Activated CD4-positive, alpha-beta T cell treated with anti-CD3 and anti-CD28 coated beads for 24 hours (primary cell): ENCODE measurements at regions not wholly inside any gene's neighbourhood (a gene's known extent, or its start where the extent isn't known, plus 50 kb on each side); places are given as distances from the start of the nearest gene placed in this dataset.
"Not testable (repeated sequence)": the region's sequence is repeated elsewhere in the genome, so short reads cannot be mapped to it uniquely, and the experiment has no call there.

Experiments
- DNase-seq, 2 donors: peaks; one replicate each; pipeline ENCODE4 v3.0.0-alpha.2; 2020; ENCODE audit warnings: low read depth in 2 of 2

GRCh38 chr2:182548031-182548950 is 121.5 kb upstream of the PDE1A start:
- no peak for DNase-seq

GRCh38 chr2:182550234-182550633 is 123.4 kb upstream of the PDE1A start:
- no peak for DNase-seq

DNA sequence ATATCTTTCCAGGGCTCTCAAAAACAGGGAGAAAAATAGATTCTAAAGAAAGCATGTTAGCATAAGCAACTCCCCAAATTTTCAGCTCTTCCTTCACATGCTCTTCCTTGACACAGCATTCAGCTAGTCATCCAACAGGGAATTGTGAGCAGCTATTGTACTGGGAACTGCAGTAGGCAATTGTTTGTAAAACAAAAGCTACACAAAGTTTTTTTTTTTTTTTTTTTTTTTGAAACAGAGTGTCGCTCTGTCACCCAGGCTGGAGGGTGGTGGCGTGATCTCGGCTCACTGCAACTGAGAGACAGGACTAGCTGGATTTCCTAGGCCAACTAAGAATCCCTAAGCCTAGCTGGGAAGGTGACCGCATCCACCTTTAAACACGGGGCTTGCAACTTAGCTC is 125.4 kb upstream of the PDE1A start:
- DNase-seq = not testable (repeated sequence)

DNA sequence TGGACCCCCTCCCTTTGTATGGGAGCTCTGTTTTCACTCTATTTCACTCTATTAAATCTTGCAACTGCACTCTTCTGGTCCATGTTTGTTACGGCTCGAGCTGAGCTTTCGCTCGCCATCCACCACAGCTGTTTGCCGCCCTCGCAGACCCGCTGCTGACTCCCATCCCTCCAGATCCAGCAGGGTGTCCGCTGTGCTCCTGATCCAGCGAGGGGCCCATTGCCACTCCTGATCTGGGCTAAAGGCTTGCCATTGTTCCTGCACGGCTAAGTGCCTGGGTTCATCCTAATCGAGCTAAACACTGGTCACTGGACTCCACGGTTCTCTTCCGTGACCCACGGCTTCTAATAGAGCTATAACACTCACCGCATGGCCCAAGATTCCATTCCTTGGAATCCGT is 125.9 kb upstream of the PDE1A start:
- not testable (repeated sequence) for DNase-seq

DNA sequence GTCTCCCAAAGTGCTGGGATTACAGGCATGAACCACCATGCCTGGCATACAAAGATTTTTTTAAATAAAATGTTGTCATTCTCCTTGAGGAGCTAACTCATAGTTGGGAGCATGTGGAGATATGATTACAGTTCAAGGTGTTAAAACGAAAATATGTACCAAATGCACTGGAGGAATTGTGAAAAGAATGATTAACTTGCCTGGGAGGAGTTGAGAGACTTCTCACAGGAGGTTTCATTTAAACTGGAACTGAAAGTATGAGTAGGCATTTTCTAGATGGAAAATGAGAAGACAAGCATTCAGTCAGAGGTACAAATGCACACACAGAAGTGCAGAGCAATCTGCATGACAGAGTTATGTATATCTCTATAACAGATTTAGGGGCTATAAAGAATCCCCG is 126.6 kb upstream of the PDE1A start:
- no peak for DNase-seq

DNA sequence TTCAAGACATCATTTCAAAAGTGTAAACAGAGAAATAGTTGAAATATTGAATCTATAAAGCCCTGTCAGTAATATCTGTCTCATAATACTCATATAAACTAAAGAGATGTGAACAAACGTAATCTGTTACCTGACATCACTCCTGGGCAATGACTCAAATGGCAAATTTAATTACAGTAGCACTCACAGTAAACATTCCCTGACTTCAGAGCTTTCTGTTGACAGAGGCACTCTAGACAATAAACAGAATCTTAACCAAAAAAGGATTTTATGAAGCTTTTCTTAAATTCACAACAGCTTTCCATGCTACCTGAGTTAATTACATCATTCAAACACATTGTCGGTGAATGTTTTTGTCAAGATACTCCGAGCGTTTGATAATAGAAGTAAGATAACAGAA is 128.1 kb upstream of the PDE1A start:
- DNase-seq = no peak

GRCh38 chr2:182558564-182558963 is 131.7 kb upstream of the PDE1A start:
- DNase-seq = no peak

DNA sequence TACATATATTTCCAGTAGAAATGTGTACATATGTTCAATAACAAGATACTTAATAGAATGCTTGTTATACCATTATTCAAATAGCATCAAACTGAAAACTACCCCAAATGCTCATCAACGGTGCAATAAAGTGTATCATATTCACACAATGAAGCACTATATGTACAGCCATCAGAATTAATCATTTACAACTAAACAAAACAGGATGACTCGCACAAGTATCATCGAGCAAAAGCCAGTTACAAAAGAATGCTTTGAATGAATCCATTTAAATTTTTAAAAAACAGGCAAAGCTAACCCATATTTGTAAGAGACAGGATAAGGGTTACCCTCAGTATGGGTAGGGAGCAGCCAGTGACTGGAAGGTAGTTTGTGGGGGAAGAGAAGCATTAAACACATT is 132.8 kb upstream of the PDE1A start:
- DNase-seq = no peak

GRCh38 chr2:182565911-182566567 is 139.2 kb upstream of the PDE1A start:
- DNase-seq = no peak

DNA sequence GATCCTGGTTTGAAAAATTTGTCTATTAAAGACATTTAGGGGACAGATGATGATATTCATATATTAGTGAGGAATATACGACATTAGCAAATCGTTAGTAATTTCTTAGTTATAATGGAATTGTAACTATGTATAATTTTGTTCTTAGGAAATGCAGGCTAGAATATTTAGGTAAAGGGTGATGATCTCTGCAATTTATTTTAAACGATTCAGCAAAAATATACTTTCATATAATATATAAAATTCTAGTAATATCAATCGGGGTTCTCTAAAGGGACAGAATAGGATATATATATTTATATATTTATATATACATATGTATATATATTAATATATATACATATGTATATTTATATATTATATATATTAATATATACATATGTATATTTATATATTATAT is 142.5 kb upstream of the DNAJC10 start:
- no peak for DNase-seq

GRCh38 chr2:182577816-182578215 is 138.2 kb upstream of the DNAJC10 start:
- no peak for DNase-seq

GRCh38 chr2:182581196-182581935 is 134.7 kb upstream of the DNAJC10 start:
- no peak for DNase-seq

DNA sequence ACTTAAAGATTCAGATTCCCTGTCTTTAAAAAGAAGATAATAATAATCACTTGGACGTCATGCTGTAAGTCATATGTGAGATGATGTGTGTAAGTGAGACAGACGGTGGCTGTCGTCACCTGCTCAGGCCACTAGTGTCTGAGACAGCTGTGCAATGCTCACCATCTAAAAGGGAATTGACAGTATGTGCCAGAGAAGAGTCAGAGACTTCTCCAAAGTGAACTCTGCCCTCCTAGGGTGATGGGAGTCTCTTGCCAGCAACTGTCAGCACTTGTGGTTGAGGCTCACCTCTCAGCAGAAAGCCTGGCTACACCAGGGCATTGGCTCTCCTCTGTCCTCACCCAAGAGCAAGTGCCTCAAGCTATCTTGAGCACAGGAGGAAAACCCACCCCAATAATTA is 131.6 kb upstream of the DNAJC10 start:
- no peak for DNase-seq

DNA sequence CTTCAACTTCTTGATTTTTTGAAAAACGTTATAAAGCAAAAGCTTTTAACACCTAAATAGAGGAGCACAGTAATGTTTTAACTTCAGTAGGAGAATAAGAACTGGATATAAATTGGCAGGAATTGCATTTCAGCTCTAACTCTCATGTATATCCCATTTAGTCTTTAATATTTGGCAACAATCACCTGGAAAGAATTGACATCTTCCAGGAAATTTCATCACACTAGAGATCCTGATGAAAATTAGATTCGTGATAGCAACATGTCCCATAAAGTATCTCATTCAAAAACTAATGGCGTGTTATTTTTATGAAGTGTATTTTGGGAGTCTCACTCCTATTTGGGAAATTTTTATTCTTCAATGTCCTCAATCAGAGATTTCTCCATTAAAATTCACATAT is 131.1 kb upstream of the DNAJC10 start:
- DNase-seq = no peak

DNA sequence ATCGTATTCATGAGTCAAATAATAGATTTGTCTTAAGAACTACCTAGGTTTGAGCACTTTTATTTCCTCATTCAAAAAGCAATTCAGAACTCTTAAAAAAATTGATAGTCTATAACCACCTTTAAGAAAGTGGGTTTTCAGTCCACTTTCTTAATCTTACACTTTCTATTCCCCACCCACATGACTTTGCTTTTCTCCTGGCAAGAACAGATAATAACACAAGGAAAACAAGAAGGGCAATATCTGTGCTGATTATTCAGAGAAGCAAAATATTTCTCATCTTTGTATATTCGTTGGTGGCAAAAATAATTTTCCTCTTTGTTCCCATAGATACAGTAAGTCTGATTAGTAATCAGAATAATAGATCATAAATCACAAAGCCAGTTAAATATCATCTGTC is 130.6 kb upstream of the DNAJC10 start:
- DNase-seq = no peak

DNA sequence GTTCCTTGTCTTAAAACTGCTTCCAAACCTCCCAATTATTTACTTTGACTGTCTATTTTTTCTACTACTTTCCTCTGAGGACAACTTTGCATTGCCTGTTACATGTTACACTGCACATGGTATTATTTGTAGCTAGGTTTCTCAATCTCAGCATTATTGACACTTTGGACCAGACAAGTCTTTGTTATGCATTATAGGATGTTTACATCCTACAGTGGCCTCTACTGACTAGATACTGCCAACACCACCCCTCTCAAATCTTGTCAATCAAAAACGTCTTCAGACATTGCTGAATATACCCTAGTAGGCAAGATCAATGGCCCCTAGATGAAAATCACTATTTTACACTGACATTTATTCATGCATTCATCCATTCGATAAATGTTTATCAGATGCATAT is 129.6 kb upstream of the DNAJC10 start:
- DNase-seq = no peak

DNA sequence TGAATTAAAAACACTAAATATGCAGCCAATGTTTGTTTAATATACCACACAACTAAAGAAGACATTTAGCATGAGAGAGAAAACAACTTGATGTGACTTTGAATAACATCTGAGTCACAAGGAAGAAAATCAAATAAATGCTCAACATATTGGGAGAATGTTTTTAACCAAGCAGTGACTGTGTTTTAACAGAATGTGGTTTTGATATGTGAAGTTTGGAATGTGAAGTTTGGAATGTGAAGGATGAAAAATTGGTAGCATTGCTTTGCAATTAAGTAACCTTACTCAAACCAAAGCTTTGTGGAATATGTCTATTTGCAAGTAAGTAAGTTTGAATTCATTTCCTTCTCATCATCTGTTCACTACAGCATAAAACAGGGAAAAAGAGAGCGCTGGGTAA is 128.2 kb upstream of the DNAJC10 start:
- DNase-seq = no peak

DNA sequence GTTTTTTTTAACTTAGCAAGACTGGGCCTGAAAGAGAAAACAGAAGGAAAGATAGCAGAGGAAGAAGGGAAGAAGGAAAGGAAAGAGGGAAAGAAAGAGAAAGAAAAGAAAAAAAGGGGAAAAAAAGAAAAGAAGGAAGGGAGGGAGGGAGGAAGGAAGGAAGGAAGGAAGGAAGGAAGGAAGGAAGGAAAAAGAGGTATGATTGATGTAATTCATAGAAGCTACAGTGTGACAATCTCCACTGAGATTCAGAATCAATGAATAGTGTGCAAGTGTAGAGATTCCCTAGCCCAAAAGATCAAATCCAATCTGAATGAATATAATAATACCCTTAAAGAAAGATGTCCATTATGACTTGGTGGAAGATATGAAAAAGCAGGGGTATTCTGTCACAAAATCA is 126.9 kb upstream of the DNAJC10 start:
- DNase-seq = no peak

DNA sequence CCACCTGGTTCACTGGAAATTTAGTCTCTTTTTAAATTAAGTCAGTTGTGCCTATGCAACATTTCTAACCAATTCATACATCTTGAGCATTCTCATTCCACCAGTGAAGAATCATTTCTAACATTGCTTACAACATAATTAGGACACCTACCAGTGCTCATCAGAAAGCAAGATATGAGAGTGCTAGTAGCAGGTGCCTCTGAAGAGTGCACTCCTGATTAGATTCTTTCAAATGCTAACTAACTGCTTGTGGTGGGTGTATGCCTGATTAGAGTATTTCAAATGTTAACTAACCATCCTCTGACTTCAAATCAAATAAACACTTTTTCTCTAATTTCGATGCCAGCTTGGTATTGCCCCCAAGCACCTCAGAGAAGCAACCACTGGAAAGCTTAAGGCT is 124.3 kb upstream of the DNAJC10 start:
- DNase-seq = no peak

DNA sequence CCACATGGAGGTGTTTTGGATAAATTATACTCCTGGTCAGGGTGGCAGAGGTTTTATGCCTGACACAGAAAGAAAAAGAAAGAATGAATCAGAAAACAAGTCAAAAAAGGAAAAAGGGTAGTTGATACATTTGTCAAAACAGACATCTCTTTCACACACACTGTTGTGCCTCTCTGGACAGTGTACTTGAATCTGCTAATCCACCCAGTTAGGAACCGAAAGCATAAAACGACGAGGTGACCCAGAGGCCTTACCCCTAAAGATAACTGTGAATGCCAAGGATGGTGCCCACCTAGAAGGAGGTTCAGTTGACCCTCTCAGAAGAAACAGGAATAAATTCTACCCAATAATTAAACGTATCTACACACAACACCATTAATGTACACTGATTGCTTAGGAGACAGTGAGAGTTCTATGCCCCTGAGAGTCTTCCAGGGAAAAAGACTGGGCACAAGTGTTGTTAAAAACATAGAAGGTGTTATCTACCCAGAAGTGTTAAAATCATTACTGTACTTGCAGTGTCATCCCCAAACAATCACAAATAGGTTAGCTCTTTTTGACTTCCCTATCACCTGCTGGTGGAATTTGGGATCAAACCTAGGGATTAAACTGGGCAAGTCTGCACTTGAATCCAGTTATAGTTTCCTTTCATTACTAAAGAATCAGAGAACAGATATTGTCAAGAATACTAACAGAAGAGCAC is 123.2 kb upstream of the DNAJC10 start:
- DNase-seq = no peak

DNA sequence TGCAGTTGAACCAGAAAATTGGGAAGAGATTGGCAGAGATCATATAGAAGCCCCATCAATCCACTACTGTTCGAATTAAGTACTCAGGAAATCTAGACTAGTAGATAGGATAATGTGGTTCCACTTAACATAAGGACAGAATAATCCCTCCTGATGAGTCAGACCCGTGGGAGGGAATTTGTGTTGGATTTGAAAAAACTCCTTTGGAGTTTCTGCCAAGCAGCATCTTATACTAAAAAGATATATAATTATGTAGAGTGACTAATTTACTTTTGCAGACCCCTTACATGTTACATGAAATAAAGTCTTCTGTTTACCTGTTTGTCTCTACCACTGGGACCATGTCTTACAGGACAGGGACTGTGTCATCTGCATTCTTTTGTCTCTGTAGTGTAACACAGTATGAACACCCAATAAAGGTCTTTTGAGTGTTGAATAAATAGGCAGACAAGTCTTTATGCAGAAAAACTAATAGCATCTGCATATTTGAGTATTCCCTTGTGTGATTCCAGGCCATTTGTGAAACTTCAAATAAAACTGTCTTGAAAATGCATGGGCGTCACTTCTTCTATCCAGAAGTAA is 122.6 kb upstream of the DNAJC10 start:
- no peak for DNase-seq

GRCh38 chr2:182594286-182594685 is 121.8 kb upstream of the DNAJC10 start:
- DNase-seq = no peak
